Cardiac muscle cell (in vitro differentiated cells and primary cell): ENCODE measurements at regions not wholly inside any gene's neighbourhood (a gene's known extent, or its start where the extent isn't known, plus 50 kb on each side); places are given as distances from the start of the nearest gene placed in this dataset.

ENCODE experiments used
- DNase-seq, 2 donors: peaks; one replicate each; pipeline versions ENCODE4 v3.0.0 to v3.0.0-alpha.2; 2010 to 2017; ENCODE audit warnings: low read depth in 1 of 2, low spot score in 1 of 2
- H3K27ac ChIP-seq: fragments of 200-600 bp; sonication (generic); 2 replicates; pipeline ENCODE4 v1.5.1; 2016
- H3K27me3 ChIP-seq: fragments of 200-600 bp; sonication (generic); 2 replicates; pipeline ENCODE4 v1.6.0; 2016; ENCODE audit warnings: control low read depth
- H3K36me3 ChIP-seq: fragments of 200-600 bp; sonication (generic); 2 replicates; pipeline ENCODE4 v1.5.1; 2016; ENCODE audit warnings: control low read depth
- H3K4me1 ChIP-seq: fragments of 200-600 bp; sonication (generic); 2 replicates; pipeline ENCODE4 v1.8.1; 2017; ENCODE audit warnings: low read depth, mild to moderate bottlenecking, mixed run types
- H3K4me3 ChIP-seq: fragments of 200-600 bp; sonication (generic); 2 replicates; pipeline ENCODE4 v1.5.1; 2016; ENCODE audit warnings: mild to moderate bottlenecking
- H3K9me3 ChIP-seq: fragments of 200-600 bp; sonication (generic); 2 replicates; pipeline ENCODE4 v1.5.1; 2017; ENCODE audit warnings: low read depth, mild to moderate bottlenecking, control low read depth
- CTCF ChIP-seq: IDR thresholded peaks from 2 replicates; pipeline ENCODE4 v1.5.1; 2012; ENCODE audit warnings: low read depth, mild to moderate bottlenecking, low read length

DNA sequence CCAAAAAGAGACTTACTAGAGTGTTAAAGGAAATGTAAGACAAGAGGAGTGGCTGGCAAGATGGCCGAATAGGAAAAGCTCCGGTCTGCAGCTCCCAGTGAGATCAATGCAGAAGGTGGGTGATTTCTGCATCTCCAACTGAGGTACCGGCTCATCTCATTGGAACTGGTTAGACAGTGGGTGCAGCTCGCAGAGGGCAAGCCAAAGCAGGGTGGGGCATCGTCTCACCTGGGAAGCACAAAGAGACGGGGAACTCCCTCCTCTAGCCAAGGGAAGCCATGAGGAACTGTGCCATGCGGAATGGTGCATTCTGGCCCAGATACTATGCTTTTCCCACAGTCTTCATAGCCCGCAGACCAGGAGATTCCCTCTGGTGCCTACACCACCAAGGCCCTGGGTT, 308.7 kb downstream of the AGTPBP1 start:
- Histone ChIP-seq H3K9me3 (no peaks in the 10 kb centered on the region), H3K27ac (no peak overlapping the region), H3K27me3 (no peaks in the 10 kb centered on the region), H3K36me3 (no peaks in the 10 kb centered on the region), H3K4me3 (no peak overlapping the region), H3K4me1 (no peaks in the 10 kb centered on the region)
- TF ChIP-seq CTCF, result no peak
- no peak for DNase-seq

DNA sequence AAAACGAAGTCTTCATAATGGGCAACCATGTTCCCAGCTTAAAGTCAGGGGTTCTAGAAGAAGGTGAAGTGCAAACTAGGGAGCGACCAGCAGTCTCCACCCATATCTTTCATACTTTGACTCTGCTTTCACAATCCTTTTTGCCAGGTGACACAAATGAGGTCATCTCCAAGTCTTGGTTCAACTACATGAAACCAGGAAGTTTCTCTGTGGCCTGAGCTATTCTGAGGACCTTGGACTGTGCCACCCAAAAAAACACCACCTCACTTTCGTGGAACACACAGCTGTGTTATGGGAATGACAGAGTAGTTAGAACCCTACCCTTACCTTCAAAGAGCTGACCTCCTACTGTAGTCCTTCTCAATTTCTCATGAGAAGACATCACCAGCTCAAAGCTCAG, 309.2 kb downstream of the AGTPBP1 start:
- Histone ChIP-seq H3K4me1 (no peaks in the 10 kb centered on the region), H3K4me3 (no peak overlapping the region), H3K36me3 (no peaks in the 10 kb centered on the region), H3K27me3 (no peaks in the 10 kb centered on the region), H3K27ac (no peak overlapping the region), H3K9me3 (no peaks in the 10 kb centered on the region)
- no peak for TF ChIP-seq CTCF
- no peak for DNase-seq

DNA sequence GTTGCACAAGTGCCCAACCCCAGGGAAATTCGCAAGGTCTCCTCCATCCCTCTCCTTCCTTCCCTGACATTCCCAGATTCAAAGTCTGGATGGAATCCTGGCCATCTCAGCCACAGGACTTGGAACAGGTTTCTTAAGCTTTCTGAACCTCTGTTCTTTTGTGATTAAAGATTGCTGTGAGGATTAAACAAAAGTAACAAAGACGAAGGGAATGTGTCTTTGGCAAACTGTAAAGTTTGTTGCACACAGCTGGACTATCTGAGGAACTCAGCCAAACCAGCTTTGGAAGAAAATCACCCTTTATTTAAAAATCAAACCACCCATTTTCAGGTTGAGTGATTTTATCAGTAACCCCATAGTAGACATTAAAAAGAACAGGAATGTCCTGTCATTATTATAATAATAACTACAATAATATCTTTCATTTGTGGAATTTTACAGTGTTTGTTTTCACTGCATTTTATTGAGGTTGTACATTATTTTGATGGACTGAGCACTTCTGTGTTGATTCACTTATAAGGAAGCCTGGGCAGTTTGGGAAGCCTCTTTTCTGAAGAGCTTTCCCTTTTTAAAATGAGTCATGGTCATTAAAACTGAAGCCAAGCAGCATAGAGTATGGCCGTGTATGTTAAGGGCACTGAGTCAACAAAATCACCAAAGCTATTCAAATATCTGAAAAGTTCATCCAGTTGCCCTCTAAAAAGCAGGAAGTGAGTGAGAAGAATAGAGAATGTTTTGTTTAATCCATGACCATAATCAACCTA, 310.2 kb downstream of the AGTPBP1 start:
- Histone ChIP-seq H3K27ac (no peak overlapping the region), H3K9me3 (no peaks in the 10 kb centered on the region), H3K27me3 (no peaks in the 10 kb centered on the region), H3K4me3 (no peak overlapping the region), H3K36me3 (no peaks in the 10 kb centered on the region), H3K4me1 (no peaks in the 10 kb centered on the region)
- DNase-seq, result no peak
- TF ChIP-seq CTCF, result no peak

- H3K27ac ChIP-seq, result no peak overlapping the region
- TF ChIP-seq CTCF, result no peak
- H3K27me3 ChIP-seq, result no peaks in the 10 kb centered on the region
- H3K4me1 ChIP-seq, result no peaks in the 10 kb centered on the region
- no peak for DNase-seq
- no peaks in the 10 kb centered on the region for H3K36me3 ChIP-seq
- no peaks in the 10 kb centered on the region for H3K9me3 ChIP-seq
- no peak overlapping the region for H3K4me3 ChIP-seq
These were observed 311.0 kb downstream of the AGTPBP1 start for GRCh38 chr9:85430659-85431338.

DNA sequence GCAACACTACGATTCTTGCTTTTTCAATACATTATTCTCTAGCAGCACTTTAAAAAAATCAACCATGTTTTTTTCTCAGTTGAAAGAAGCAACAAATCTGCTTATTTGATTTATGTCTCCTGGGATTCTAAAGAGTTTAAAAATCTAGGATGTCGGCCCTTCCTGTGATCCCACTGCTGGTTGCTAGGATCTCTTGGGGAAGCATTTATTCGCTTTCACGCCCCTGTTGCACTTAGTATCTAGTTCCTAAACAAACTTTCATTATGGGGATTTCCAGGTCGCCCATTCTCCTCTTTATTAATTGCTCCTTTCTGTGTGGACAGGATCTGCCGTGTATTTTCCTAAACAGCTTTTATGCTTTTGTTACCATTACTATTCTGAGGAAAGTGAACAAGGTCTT, 313.5 kb downstream of the AGTPBP1 start:
- no peaks in the 10 kb centered on the region for H3K9me3 ChIP-seq
- H3K27me3 ChIP-seq, result no peaks in the 10 kb centered on the region
- no peak overlapping the region for H3K27ac ChIP-seq
- no peaks in the 10 kb centered on the region for H3K36me3 ChIP-seq
- no peaks in the 10 kb centered on the region for H3K4me1 ChIP-seq
- TF ChIP-seq CTCF, result no peak
- no peak overlapping the region for H3K4me3 ChIP-seq
- DNase-seq, result no peak
